HG02610 (cell line): ENCODE measurements at regions not wholly inside any gene's neighbourhood (a gene's known extent, or its start where the extent isn't known, plus 50 kb on each side); places are given as distances from the start of the nearest gene placed in this dataset.

Experiments
- ATAC-seq: cut with Tn5 transposase; IDR thresholded peaks from one replicate; pipeline ENCODE4 v1.9.1; 2021; ENCODE audit warnings: mild to moderate bottlenecking, moderate library complexity; ENCODE audit not compliant: unreplicated experiment

GRCh38 chr2:7209757-7210555 lies 292.7 kb downstream of the RNF144A start:
- no peak for ATAC-seq

DNA sequence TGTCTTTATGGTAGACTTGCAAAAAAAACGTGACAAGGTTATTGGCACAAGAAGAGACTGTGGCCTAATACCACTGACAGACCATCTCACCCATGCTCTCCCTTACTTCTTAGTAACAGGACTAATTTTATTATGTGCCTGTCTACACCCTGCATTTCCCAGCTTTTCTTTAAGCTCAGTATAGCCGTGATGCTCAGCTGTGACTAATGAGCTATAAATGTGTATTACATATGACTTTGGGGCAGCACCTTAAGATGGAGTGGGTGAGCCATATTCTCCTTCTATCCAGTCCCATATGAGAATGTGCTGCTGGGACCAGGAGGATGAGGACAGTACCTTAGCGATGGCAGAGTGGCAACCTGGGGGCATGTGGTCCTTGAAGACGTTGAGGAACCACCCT lies 293.5 kb downstream of the RNF144A start:
- no peak for ATAC-seq

GRCh38 chr2:7225848-7226247 lies 308.6 kb downstream of the RNF144A start:
- no peak for ATAC-seq

DNA sequence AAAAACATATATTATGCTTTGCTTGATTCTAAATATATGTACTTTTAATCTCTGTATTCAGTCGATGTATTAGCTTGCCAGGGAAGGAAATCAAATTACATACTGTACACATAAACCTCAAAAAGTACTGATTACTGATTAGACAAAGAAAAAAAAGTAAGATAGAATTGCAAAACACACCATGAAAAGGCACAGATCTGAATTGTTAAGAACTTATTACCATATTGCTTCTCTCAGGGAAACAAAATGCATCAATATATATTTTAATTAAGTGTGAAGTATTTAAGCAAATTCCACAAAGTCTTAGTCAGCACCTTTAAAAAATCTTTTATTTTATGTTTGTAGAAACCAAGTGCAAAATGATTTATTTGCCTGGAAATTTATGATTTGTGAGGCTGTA lies 309.3 kb downstream of the RNF144A start:
- ATAC-seq = no peak

DNA sequence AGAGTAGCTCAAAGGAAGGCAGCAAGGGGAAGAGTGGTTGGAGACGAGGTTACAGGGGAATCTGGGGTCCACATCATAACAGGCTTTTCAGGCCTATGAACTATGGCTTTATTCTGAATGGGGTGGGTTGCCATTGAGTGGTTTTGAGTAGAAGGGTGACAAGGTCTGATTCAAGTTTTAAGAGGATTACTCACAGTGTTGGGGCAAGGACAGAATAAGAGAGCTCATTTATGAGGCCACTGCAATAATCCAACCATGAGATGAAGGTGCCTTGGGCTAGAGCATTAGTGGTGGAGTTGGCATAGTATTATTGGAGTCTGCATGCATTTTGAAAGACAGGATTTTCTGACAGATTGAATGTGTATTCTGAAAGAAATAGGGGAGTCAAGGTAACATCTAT lies 315.9 kb downstream of the RNF144A start:
- no peak for ATAC-seq

DNA sequence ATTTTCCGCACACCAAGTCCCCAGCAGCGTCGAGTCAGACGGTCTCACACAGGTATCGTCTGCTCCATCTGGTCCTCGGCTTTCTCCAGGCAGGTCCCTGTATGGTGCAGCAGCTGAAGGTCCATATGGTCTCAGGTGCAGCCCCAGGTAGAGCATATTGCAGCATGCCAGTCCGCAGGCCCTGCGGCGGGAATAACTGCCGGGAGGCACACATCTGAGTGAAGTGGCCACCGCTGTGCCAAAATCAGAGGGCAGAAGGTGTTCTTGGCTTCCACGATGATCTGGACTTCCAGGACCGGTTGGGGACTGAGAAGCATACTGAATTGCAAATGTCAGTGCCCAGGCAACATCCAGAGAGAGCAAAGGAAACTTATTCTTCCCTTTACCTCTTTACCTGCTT lies 320.3 kb downstream of the RNF144A start:
- no peak for ATAC-seq

DNA sequence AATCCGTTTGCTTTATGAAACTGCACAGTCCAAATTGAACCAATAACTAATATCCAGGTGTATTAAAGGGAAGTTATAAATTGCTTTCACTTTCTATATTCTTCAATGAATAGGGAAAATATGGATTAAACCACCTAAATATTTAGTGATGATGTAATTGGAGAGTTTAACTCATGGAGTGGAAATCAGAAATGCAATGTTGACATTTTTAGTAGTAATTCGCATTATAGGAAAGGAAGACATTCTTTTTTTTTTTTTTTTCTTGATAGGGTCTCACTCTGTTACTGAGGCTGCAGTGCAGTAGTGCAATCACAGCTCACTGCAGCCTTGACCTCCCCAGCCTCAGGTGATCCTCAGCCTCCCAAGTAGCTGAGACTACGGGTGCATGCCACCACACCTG lies 321.9 kb downstream of the RNF144A start:
- no peak for ATAC-seq

DNA sequence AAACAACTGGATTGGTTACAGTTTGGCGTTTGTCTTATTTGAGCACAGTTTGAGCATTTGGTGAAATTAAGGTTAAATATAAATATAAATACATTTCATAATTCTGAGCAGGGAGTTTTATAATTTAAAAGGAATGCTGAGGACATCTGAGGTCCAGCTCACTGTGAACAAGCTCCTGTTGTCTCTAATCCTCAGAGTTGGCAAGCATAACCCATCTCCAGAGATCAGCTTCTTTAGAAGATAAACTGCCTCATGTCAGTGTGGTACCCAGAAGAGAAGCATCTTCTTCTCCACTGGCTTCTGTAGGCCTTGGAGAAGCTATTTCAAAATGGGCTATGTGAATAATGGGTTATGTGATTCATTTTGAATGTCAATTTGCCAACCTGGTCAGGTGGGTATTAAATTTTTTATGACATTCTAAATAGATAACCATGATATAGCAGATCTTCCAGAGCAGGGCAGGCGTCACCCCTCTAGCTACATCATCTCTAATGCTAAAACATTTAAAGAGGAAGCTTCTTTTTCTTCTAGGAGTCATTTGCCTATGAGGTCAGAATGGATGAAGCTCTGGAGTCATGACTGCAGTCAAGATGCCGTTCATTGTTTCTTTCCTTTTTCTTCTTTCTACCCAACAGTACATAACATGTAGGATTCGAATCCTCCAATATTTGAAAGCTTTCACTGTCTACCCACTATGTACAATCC lies 324.0 kb downstream of the RNF144A start:
- ATAC-seq = no peak

DNA sequence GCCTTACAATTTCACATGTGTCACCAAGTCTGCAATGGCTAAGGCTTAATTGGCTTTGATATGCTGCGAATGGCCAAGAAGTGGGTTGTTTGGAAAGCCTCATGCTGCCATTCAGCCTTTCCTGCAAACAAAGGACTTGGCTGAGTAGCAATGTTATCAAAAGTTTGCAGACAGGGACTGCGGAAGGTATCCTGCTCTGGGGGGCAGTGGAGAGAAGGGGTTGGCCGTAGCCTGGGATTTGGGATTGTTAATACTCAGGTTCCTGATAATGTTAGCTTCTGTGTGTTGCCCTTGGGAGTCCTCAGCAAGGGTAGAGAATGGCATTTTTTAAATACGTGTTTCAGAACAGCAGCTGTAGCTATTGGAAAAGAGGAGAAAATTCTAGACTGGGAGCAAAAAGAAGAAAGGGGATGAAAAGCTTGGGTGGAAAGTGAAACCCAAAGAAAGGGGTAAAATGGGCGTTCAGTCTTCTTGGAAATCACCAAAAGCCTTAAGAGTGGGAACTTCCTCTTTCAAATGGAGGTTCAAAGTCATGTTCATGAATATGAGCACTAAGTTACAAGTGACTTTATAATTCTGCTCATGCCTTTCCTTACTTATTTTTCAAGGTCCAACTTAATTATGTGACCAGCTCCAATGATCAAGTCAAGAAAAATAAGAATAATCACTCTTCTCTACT lies 325.1 kb downstream of the RNF144A start:
- no peak for ATAC-seq

DNA sequence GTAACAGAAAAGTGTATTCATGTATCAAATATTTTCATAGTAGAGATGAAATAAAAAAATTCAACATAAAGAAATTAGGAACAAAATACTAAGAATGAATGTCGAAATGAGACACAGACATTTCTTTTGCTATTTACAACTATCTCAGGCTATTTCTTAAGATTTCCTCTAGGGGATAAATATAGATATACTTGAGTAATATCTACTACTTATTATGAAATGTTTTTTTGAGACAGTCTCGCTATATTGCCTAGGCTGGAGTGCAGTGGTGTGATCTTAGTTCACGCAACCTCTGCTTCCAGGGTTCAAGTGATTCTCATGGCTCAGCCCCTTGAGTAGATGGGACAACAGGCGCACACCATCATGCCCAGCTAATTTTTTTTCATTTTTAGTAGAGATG lies 326.1 kb downstream of the RNF144A start:
- no peak for ATAC-seq

- no peak for ATAC-seq
Measured at GRCh38 chr2:7256377-7256776, 339.2 kb downstream of the RNF144A start.

DNA sequence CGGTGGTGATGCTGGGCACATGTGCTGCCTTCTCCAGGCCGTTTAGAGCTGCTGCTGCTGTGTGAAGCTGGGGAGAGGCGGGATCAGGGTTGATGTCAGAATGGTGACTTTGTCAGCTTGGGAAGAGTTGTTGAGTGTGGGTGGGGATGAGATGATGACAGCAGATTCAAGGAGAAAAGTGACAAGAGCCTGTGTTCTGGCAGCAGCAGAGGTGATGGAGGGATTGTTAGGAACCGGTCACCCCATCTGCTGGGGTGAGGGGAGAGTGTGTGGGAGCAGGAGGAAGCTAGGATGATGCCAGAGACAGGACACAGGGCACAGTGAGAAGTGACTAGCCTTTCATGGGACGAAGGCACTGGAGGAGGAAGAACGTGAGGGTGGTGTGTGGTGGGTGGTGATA lies 345.5 kb downstream of the RNF144A start:
- ATAC-seq = no peak

DNA sequence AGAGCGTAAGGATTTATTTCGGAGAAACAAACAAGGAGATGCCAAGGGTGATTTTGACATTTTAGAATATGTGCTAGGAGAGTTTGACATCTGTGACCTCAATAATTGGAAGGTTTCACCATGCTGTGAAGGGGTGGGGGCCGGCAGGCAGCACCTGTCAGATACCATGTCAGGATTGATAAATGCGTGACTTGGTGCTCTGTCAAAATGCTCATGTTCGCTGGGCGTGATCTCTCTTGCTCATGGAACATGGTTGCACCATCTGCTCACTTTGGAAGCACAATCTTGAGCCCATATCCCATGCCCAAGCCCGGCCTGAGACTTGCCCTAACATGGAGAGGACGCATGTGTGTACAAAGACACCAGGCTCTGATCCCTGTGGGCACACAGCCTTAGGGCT lies 347.6 kb downstream of the RNF144A start:
- no peak for ATAC-seq

DNA sequence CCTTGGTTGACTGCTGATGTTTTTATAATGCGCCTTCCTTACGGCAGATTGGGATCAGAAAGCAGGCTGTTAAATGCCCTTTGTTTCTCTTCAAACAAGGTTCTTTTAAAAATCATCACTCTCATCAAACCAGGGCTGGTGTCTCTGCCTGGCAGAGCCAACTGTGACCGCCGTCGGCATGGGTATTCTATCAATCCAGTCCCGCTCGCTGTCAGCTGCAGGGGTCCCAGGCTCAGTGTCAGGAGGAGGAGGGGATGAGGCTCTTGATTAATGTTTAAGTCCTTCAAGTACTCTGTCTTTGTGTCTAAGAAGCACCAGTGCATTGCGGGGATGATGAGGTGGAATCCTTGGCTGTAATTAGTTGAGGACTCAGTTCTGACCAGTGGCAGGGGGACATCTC lies 348.1 kb downstream of the RNF144A start:
- no peak for ATAC-seq

- no peak for ATAC-seq
Measured at GRCh38 chr2:7269106-7269643, 352.0 kb downstream of the RNF144A start.

DNA sequence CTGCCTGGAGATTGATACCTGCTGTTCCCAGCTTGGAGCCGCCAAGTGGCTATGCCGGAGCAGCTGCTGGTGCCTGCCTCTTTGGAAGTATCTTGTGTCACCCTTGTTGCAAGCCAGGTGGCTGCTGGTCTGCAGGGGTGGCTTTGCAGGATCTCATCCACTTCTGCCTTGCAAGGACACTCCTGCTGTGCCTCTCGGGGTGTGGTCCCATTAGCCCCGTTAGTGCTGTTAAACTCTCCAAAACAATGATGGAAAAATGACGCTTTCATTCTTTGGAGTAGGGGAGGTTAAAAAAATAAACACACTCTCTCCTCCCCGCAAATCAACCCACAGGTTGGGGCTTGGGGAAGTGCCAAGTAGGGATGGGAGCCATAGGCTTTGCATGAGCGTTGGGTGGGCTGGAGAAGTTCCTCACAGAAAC lies 352.8 kb downstream of the RNF144A start:
- no peak for ATAC-seq

- no peak for ATAC-seq
Measured at GRCh38 chr2:7272210-7272609, 355.0 kb downstream of the RNF144A start.

GRCh38 chr2:7278984-7279383 lies 361.8 kb downstream of the RNF144A start:
- ATAC-seq = no peak

- no peak for ATAC-seq
Measured at GRCh38 chr2:7279421-7279949, 362.3 kb downstream of the RNF144A start.

DNA sequence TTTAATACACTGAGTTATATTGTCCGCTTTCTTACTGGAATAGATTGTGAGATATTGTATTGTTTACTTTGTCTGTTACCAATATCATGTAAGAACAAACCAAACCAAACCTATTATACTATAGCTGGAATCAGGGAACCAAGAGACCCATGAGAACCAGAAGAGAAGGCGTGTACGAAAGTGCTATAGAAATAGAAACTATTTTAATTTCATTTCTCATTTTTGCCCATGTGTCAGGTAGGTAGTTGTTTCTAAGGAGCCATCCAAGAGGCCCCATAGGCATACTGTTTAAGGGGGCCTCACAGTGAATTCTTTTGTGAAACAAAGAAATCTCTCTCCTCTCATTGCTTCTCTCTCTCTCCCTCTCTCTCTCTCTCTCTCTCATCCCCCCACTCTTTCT lies 363.6 kb downstream of the RNF144A start:
- no peak for ATAC-seq
